ENCODE measurements at regions not wholly inside any gene's neighbourhood (a gene's known extent, or its start where the extent isn't known, plus 50 kb on each side); places are given as distances from the start of the nearest gene placed in this dataset.

DNA sequence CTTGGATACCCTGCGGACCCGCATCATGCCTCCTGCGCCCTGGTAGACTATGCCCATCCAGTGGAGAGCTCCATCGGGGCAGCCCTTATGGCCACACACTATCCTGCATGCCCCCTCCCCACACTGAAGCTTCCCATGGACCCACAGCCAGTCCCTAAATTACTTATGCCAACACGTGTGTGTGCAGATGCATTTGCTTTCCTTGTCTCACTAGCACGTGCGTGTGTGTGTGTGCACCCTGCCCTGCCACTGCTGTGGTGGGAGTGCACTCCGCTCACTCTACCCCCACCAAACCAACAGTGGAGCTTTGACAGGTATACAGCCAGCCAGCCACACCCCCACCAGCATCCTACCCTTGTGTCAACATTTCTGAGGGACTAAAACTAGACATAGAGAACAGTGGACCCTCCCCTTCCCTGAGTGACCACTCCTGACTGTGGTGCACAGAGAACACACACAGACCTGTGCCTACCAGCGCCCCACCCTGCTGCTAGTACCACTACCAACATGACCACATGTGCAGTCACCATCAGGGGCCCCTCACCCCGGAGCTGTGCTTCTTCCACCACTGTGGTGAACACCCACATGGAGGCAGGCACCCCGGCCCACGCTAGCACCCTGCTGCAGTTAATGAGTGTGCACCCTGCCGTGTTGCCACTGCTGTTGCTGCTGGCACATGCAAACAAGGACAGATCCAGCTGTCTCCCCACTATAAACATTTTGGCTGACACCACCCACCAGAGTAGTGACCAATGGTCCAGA is 310.8 kb downstream of the GABRB3 start:
- TF ChIP-seq, protein P1, sequence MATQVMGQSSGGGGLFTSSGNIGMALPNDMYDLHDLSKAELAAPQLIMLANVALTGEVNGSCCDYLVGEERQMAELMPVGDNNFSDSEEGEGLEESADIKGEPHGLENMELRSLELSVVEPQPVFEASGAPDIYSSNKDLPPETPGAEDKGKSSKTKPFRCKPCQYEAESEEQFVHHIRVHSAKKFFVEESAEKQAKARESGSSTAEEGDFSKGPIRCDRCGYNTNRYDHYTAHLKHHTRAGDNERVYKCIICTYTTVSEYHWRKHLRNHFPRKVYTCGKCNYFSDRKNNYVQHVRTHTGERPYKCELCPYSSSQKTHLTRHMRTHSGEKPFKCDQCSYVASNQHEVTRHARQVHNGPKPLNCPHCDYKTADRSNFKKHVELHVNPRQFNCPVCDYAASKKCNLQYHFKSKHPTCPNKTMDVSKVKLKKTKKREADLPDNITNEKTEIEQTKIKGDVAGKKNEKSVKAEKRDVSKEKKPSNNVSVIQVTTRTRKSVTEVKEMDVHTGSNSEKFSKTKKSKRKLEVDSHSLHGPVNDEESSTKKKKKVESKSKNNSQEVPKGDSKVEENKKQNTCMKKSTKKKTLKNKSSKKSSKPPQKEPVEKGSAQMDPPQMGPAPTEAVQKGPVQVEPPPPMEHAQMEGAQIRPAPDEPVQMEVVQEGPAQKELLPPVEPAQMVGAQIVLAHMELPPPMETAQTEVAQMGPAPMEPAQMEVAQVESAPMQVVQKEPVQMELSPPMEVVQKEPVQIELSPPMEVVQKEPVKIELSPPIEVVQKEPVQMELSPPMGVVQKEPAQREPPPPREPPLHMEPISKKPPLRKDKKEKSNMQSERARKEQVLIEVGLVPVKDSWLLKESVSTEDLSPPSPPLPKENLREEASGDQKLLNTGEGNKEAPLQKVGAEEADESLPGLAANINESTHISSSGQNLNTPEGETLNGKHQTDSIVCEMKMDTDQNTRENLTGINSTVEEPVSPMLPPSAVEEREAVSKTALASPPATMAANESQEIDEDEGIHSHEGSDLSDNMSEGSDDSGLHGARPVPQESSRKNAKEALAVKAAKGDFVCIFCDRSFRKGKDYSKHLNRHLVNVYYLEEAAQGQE (IDR thresholded peaks at IDR 0.05; ENCODE audit: insufficient read depth in 1 of 2, low read depth in 2 of 2, low read length in 2 of 2) = no peak
- no peak for TF ChIP-seq POLR2AphosphoS5 (IDR thresholded peaks at IDR 0.05; ENCODE audit: low read depth, low read length)
- TF ChIP-seq TAF1 (IDR thresholded peaks at IDR 0.05; ENCODE audit: borderline replicate concordance, insufficient read depth, low read length) = no peak
- no peak for TF ChIP-seq SIN3A (IDR thresholded peaks at IDR 0.05; ENCODE audit: borderline replicate concordance, insufficient read depth, low read length)
